Ishikawa (cell line): ENCODE measurements at regions not wholly inside any gene's neighbourhood (a gene's known extent, or its start where the extent isn't known, plus 50 kb on each side); places are given as distances from the start of the nearest gene placed in this dataset.

Source experiments
- CREB1 ChIP-seq: IDR thresholded peaks from 2 replicates; pipeline ENCODE4 v1.6.1; 2012; ENCODE audit warnings: low read depth
- EP300 ChIP-seq: IDR thresholded peaks from 2 replicates; pipeline ENCODE4 v1.6.1; 2012; ENCODE audit warnings: borderline replicate concordance
- RAD21 ChIP-seq: IDR thresholded peaks from 2 replicates; pipeline ENCODE4 v1.6.1; 2012; ENCODE audit warnings: low read depth
- REST ChIP-seq: IDR thresholded peaks from 2 replicates; pipeline ENCODE4 v1.6.1; 2012; ENCODE audit warnings: low read depth, mild to moderate bottlenecking
- TAF1 ChIP-seq: IDR thresholded peaks from 2 replicates; pipeline ENCODE4 v1.6.1; 2012; ENCODE audit warnings: low read depth, mild to moderate bottlenecking
- YY1 ChIP-seq: IDR thresholded peaks from 2 replicates; pipeline ENCODE4 v1.6.1; 2012; ENCODE audit warnings: low read depth
- TF ChIP-seq, protein P1 (sequence below): IDR thresholded peaks from 2 replicates; pipeline ENCODE4 v1.6.1; 2012
- TF ChIP-seq, protein P2 (sequence below): IDR thresholded peaks from 2 replicates; pipeline ENCODE4 v1.6.1; 2012

- TF ChIP-seq CREB1: no peak
- TF ChIP-seq RAD21: no peak
- no peak for TF ChIP-seq TAF1
- TF ChIP-seq, protein P1, sequence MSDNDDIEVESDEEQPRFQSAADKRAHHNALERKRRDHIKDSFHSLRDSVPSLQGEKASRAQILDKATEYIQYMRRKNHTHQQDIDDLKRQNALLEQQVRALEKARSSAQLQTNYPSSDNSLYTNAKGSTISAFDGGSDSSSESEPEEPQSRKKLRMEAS: no peak
- TF ChIP-seq REST: no peak
- TF ChIP-seq YY1: no peak
- TF ChIP-seq EP300: no peak
- TF ChIP-seq, protein P2, sequence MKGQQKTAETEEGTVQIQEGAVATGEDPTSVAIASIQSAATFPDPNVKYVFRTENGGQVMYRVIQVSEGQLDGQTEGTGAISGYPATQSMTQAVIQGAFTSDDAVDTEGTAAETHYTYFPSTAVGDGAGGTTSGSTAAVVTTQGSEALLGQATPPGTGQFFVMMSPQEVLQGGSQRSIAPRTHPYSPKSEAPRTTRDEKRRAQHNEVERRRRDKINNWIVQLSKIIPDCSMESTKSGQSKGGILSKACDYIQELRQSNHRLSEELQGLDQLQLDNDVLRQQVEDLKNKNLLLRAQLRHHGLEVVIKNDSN: no peak
These were observed 463.2 kb upstream of the MGAT4C start for GRCh38 chr12:86719381-86719780.
